OCI-LY1 (cell line): ENCODE measurements at regions not wholly inside any gene's neighbourhood (a gene's known extent, or its start where the extent isn't known, plus 50 kb on each side); places are given as distances from the start of the nearest gene placed in this dataset.

Source experiments
- H2AFZ ChIP-seq: fragments of 200-600 bp; sonication (generic), shearing (Covaris generic); 2 replicates; pipeline ENCODE4 v1.6.0; 2014; ENCODE audit warnings: antibody characterized with exemption, mild to moderate bottlenecking, low read length
- H3F3A ChIP-seq: fragments of 200-600 bp; sonication (generic), shearing (Covaris generic); 2 replicates; pipeline ENCODE4 v1.6.0; 2014; ENCODE audit warnings: mild to moderate bottlenecking, antibody characterized with exemption, low read length, moderate library complexity; ENCODE audit not compliant: insufficient read depth
- H3K27ac ChIP-seq: fragments of 200-600 bp; sonication (generic); 2 replicates; pipeline ENCODE4 v1.5.1; 2014; ENCODE audit warnings: low read length, mixed run types, mild to moderate bottlenecking, low read depth; ENCODE audit not compliant: poor library complexity, severe bottlenecking
- H3K27me3 ChIP-seq: fragments of 200-600 bp; sonication (generic); 2 replicates; pipeline ENCODE4 v1.6.0; 2014; ENCODE audit warnings: antibody characterized with exemption, mild to moderate bottlenecking, low read length, moderate library complexity; ENCODE audit not compliant: insufficient read depth
- H3K36me3 ChIP-seq: fragments of 200-600 bp; sonication (generic); 2 replicates; pipeline ENCODE4 v1.6.1; 2014; ENCODE audit warnings: mild to moderate bottlenecking, antibody characterized with exemption, low read length, moderate library complexity, mixed read lengths; ENCODE audit not compliant: insufficient read depth
- H3K4me1 ChIP-seq: fragments of 200-600 bp; sonication (generic); 2 replicates; pipeline ENCODE4 v1.5.1; 2014; ENCODE audit warnings: mild to moderate bottlenecking, low read length, moderate library complexity; ENCODE audit not compliant: insufficient read depth, severe bottlenecking
- H3K4me2 ChIP-seq: fragments of 200-600 bp; sonication (generic), shearing (Covaris generic); 2 replicates; pipeline ENCODE4 v1.6.1; 2014; ENCODE audit warnings: low read length
- H3K4me3 ChIP-seq: fragments of 200-600 bp; sonication (generic); 2 replicates; pipeline ENCODE4 v1.5.1; 2014; ENCODE audit warnings: low read length, low read depth, mild to moderate bottlenecking, mixed read lengths; ENCODE audit not compliant: poor library complexity, severe bottlenecking
- H3K79me2 ChIP-seq: fragments of 200-600 bp; shearing (Covaris generic); 2 replicates; pipeline ENCODE4 v1.6.1; 2016; ENCODE audit warnings: mixed run types, low read length, mixed read lengths; ENCODE audit not compliant: insufficient read depth
- H3K9ac ChIP-seq: fragments of 200-600 bp; sonication (generic), shearing (Covaris generic); 2 replicates; pipeline ENCODE4 v1.6.1; 2014; ENCODE audit warnings: mild to moderate bottlenecking, low read length, mixed read lengths
- H3K9me2 ChIP-seq: fragments of 200-600 bp; sonication (generic), shearing (Covaris generic); 2 replicates; pipeline ENCODE4 v1.6.1; 2014; ENCODE audit warnings: low read depth, mild to moderate bottlenecking, low read length, mixed read lengths
- H3K9me3 ChIP-seq: fragments of 200-600 bp; shearing (Covaris generic); 2 replicates; pipeline ENCODE4 v1.6.1; 2014; ENCODE audit warnings: low read length, mixed read lengths
- H4K20me1 ChIP-seq: fragments of 200-600 bp; sonication (generic), shearing (Covaris generic); 2 replicates; pipeline ENCODE4 v1.6.0; 2016; ENCODE audit warnings: mild to moderate bottlenecking, low read length; ENCODE audit not compliant: insufficient read depth
- CTCF ChIP-seq: fragments of 200-600 bp; sonication (generic), shearing (Covaris generic); IDR thresholded peaks from 2 replicates; pipeline ENCODE4 v1.5.1; 2017; ENCODE audit warnings: mild to moderate bottlenecking, antibody characterized with exemption, low read length, moderate library complexity, mixed read lengths
- EZH2 ChIP-seq: fragments of 200-600 bp; sonication (generic), shearing (Covaris generic); IDR thresholded peaks from 2 replicates; pipeline ENCODE4 v1.8.0; 2017; ENCODE audit warnings: borderline replicate concordance, mixed run types, mild to moderate bottlenecking, antibody characterized with exemption, low read length, moderate library complexity, mixed read lengths

- Histone ChIP-seq H4K20me1 (no peaks in the 10 kb centered on the region), H3F3A (no peaks in the 10 kb centered on the region), H3K27ac (no peak overlapping the region), H3K9ac (no peak overlapping the region), H3K27me3 (peaks cover 9% of the 10 kb centered on the region; the same call in 1 of the 2 replicates), H3K9me2 (no peaks in the 10 kb centered on the region), H2AFZ (no peak overlapping the region), H3K4me3 (no peak overlapping the region), H3K36me3 (no peaks in the 10 kb centered on the region), H3K4me1 (no peaks in the 10 kb centered on the region), H3K4me2 (no peak overlapping the region), H3K9me3 (no peaks in the 10 kb centered on the region), H3K79me2 (no peaks in the 10 kb centered on the region)
- TF ChIP-seq CTCF: no peak
- no peak for TF ChIP-seq EZH2
These were observed 139.1 kb upstream of the KCNG1 start for GRCh38 chr20:51162015-51162414.

GRCh38 chr20:51160821-51161220 is 137.9 kb upstream of the KCNG1 start:
- no peak for TF ChIP-seq EZH2
- no peak for TF ChIP-seq CTCF

GRCh38 chr20:51159981-51160380 is 137.1 kb upstream of the KCNG1 start:
- Histone ChIP-seq H3K27me3 (peaks cover 9% of the 10 kb centered on the region; the same call in 1 of the 2 replicates), H3K9me3 (no peaks in the 10 kb centered on the region), H3K4me2 (no peak overlapping the region), H3K4me1 (no peaks in the 10 kb centered on the region), H3K27ac (no peak overlapping the region), H3K4me3 (no peak overlapping the region), H2AFZ (no peak overlapping the region), H3F3A (no peaks in the 10 kb centered on the region), H3K36me3 (no peaks in the 10 kb centered on the region), H3K9ac (no peak overlapping the region), H3K9me2 (no peaks in the 10 kb centered on the region), H3K79me2 (no peaks in the 10 kb centered on the region), H4K20me1 (no peaks in the 10 kb centered on the region)
- no peak for TF ChIP-seq EZH2
- no peak for TF ChIP-seq CTCF

More at GRCh38 chr20:51160821-51161220, 137.9 kb upstream of the KCNG1 start:
- no peak overlapping the region for H3K4me2 ChIP-seq
- H2AFZ ChIP-seq: no peak overlapping the region
- H3K36me3 ChIP-seq: no peaks in the 10 kb centered on the region
- no peak overlapping the region for H3K4me3 ChIP-seq
- H3K9me3 ChIP-seq: no peaks in the 10 kb centered on the region
- H3K9ac ChIP-seq: no peak overlapping the region
- H3K4me1 ChIP-seq: no peaks in the 10 kb centered on the region
- peaks cover 9% of the 10 kb centered on the region; the same call in 1 of the 2 replicates for H3K27me3 ChIP-seq
- H3K9me2 ChIP-seq: no peaks in the 10 kb centered on the region
- no peaks in the 10 kb centered on the region for H3K79me2 ChIP-seq
- no peak overlapping the region for H3K27ac ChIP-seq
- no peaks in the 10 kb centered on the region for H4K20me1 ChIP-seq
- no peaks in the 10 kb centered on the region for H3F3A ChIP-seq
